ENCODE measurements at regions not wholly inside any gene's neighbourhood (a gene's known extent, or its start where the extent isn't known, plus 50 kb on each side); places are given as distances from the start of the nearest gene placed in this dataset.
A peak's percentile ranks its signal among the peaks of the same experiment; 100 is the strongest.

- TF ChIP-seq RCOR1 (IDR thresholded peaks at IDR 0.05; ENCODE audit: low read depth, low read length) (no peak), PHF8 (IDR thresholded peaks at IDR 0.05; ENCODE audit: borderline replicate concordance, low read depth) (no peak), FOXS1 (CRISPR knock-in tag; IDR thresholded peaks at IDR 0.05) (no peak), ESRRA (IDR thresholded peaks at IDR 0.05; ENCODE audit: borderline replicate concordance, low read length) (no peak), BHLHE40 (IDR thresholded peaks at IDR 0.05; ENCODE audit: low read depth, low read length) (no peak), REST (IDR thresholded peaks at IDR 0.05) (no peak), HOXB5 (CRISPR knock-in tag; IDR thresholded peaks at IDR 0.05) (no peak), RARB (CRISPR knock-in tag; IDR thresholded peaks at IDR 0.05) (no peak)
- Histone ChIP-seq H3K4me3 (no peak overlapping the region), H3K9me3 (0 out of 3 replicates have a peak, but pooled peaks cover 3% of the 10 kb centered on the region), H3K4me2 (no peak overlapping the region), H3K4me1 (peaks cover 23% of the 10 kb centered on the region), H3K27ac (no peak overlapping the region)
- no peak for ATAC-seq
- FAIRE-seq = no peak
- DNase-seq (ENCODE audit: low read depth in 1 of 2, low spot score in 1 of 2) = no peak
- 93% methylated on average over 2 of the region's 4 CpGs for WGBS (ENCODE audit: missing lambda C conversion rate)
- POLR2A ChIA-PET = no interaction called here
- CTCF ChIA-PET = interaction anchor here (0.8 to 2.8 kb wide), 4 partner anchors 20 to 79 kb away, joined by 3 to 16 read pairs (median 7); no protein-coding TSS in a partner anchor
Measured at GRCh38 chr2:96430394-96430988, 74.7 kb downstream of the NEURL3 start.

GRCh38 chr2:96427917-96428316, 77.2 kb downstream of the NEURL3 start:
- peak overlapping the region; percentile 33 for H3K4me2 ChIP-seq
- TF ChIP-seq RNF2 (IDR thresholded peaks at IDR 0.05; ENCODE audit: borderline replicate concordance, low read depth) (no peak), KDM1A (IDR thresholded peaks at IDR 0.05; ENCODE audit: low read depth) (no peak), POLR2A (IDR thresholded peaks at IDR 0.05; ENCODE audit: low read length) (no peak), FOSL2 (IDR thresholded peaks at IDR 0.05) (peak; percentile 58; the same call in 1 of the 2 replicates), FOSL2 (CRISPR knock-in tag; IDR thresholded peaks at IDR 0.05) (peak; percentile 92), BHLHE40 (IDR thresholded peaks at IDR 0.05; ENCODE audit: low read depth, low read length) (no peak), HOXB5 (CRISPR knock-in tag; IDR thresholded peaks at IDR 0.05) (no peak), TFCP2L1 (CRISPR knock-in tag; IDR thresholded peaks at IDR 0.05) (no peak), MAX (IDR thresholded peaks at IDR 0.05) (no peak), JUNB (IDR thresholded peaks at IDR 0.05) (peak; percentile 75), EHF (CRISPR knock-in tag; IDR thresholded peaks at IDR 0.05) (no peak), ZC3H11A (IDR thresholded peaks at IDR 0.05) (no peak), CHD4 (IDR thresholded peaks at IDR 0.05; ENCODE audit: borderline replicate concordance) (no peak), JUN (IDR thresholded peaks at IDR 0.05) (0 out of 5 replicates have a peak, but pooled peaks of 1 of the 2 experiments have one; percentile 27), CEBPB (IDR thresholded peaks at IDR 0.05) (peak; percentile 40 to 57; a peak in 2 of 4 replicates), CBX8 (IDR thresholded peaks at IDR 0.05) (no peak), CTCF (IDR thresholded peaks at IDR 0.05) (no peak), RCOR1 (IDR thresholded peaks at IDR 0.05; ENCODE audit: low read depth, low read length) (no peak)
- peaks cover 31% of the 10 kb centered on the region for H3K4me1 ChIP-seq
- no peaks in the 10 kb centered on the region for H3K9me3 ChIP-seq
- ChIA-PET POLR2A (no interaction called here), CTCF (interaction anchor here (1.0 to 1.9 kb wide), 4 partner anchors 14 to 48 kb away, joined by 3 to 9 read pairs (median 4); no protein-coding TSS in a partner anchor)
- H3K4me3 ChIP-seq = no peak overlapping the region
- FAIRE-seq (no peak), ATAC-seq (peak; percentile 96 to 99), DNase-seq (ENCODE audit: low read depth in 1 of 2, low spot score in 1 of 2) (peak; percentile 57 to 83)
- 0% methylated on average over 1 of the region's 1 CpG for WGBS (ENCODE audit: missing lambda C conversion rate)
- peak overlapping the region; percentile 46 to 73; a peak in 4 of 6 replicates for H3K27ac ChIP-seq
